ENCODE measurements at regions not wholly inside any gene's neighbourhood (a gene's known extent, or its start where the extent isn't known, plus 50 kb on each side); places are given as distances from the start of the nearest gene placed in this dataset.

DNA sequence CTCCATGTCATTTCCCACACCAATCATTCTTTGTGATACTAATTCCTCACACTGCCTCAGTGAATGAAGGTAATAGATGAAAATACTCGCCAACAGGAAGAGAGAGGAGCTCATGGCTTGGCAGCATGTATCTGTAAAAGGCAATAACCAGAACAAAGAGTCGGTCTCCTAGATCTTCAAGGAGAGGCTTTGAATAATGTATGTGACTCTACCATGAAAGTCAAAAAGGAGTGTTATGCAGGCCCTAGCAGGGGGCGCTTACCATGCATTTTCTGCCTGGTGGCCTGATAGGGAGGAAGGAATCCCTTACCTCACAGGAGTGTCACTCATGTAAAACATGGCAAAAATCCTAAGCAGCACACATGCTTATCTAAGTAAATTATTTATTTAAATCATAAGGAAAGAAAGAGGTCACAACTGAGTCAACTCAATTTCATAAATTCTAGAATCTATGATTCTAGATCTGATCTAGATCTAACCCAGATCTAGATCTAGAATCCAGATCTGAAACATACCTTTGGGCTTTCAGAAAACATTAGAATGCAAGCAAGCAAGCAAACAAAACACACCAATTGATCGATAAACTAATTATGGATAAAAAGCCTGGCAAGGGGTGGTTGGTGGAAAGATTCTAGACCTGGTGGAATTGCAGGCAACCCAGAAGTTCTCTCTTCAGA is 226.3 kb upstream of the KLF6 start:
- Histone ChIP-seq H3K27ac (ENCODE audit: low read depth, low read length) (peak overlapping the region; percentile 50), H3K4me1 (ENCODE audit: control insufficient read depth, insufficient read depth, low read length) (peaks cover 5% of the 10 kb centered on the region; the same call in 1 of the 2 replicates), H3K9ac (ENCODE audit: low read depth, low read length) (no peak overlapping the region), H3K4me3 (ENCODE audit: low read depth, low read length) (no peak overlapping the region), H3K36me3 (ENCODE audit: control insufficient read depth, insufficient read depth, low read length) (no peaks in the 10 kb centered on the region), H3K27me3 (ENCODE audit: control insufficient read depth, insufficient read depth, low read length) (no peaks in the 10 kb centered on the region), H3K9me3 (ENCODE audit: control insufficient read depth, insufficient read depth, low read length) (no peaks in the 10 kb centered on the region)

DNA sequence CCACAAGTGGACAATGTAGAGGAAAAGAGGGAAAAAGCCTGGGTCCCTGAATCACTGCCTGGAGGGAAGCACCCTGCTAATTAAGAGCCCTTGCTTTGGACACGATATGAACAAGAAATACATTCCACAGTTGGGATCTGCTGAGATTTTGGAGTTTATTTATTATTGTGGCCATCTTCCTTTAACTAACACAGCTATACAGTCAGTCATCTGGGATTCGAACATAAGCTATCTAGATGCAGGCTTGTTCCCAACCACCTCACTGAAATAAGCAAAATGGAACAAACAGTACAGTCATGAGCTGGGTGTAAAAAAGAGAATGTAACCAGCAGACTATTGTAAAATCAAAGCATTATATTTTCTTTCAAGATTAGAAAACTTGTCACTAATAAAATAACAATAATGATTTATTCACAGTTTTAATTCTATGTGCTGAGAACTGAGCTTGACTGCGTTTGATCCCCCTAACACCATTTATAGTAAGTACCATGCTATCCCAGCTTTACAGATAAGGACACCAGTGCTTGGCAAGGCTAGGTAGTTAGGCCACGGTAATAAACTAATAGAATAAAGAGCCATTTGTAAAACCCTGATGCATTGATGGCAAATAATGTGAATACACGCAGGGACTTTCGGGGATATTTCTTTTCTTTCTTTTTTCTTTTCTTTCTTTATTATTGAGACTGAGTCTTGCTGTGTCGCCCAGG is 223.8 kb upstream of the KLF6 start:
- Histone ChIP-seq H3K9me3 (ENCODE audit: control insufficient read depth, insufficient read depth, low read length) (no peaks in the 10 kb centered on the region), H3K27ac (ENCODE audit: low read depth, low read length) (no peak overlapping the region), H3K9ac (ENCODE audit: low read depth, low read length) (no peak overlapping the region), H3K4me1 (ENCODE audit: control insufficient read depth, insufficient read depth, low read length) (peaks cover 5% of the 10 kb centered on the region; the same call in 1 of the 2 replicates), H3K4me3 (ENCODE audit: low read depth, low read length) (no peak overlapping the region), H3K27me3 (ENCODE audit: control insufficient read depth, insufficient read depth, low read length) (no peaks in the 10 kb centered on the region), H3K36me3 (ENCODE audit: control insufficient read depth, insufficient read depth, low read length) (no peaks in the 10 kb centered on the region)

GRCh38 chr10:4007771-4008170 is 222.8 kb upstream of the KLF6 start:
- no peaks in the 10 kb centered on the region for H3K9me3 ChIP-seq (ENCODE audit: control insufficient read depth, insufficient read depth, low read length)
- no peaks in the 10 kb centered on the region for H3K27me3 ChIP-seq (ENCODE audit: control insufficient read depth, insufficient read depth, low read length)
- no peak overlapping the region for H3K4me3 ChIP-seq (ENCODE audit: low read depth, low read length)
- peak overlapping the region; percentile 33 for H3K27ac ChIP-seq (ENCODE audit: low read depth, low read length)
- H3K36me3 ChIP-seq (ENCODE audit: control insufficient read depth, insufficient read depth, low read length), result no peaks in the 10 kb centered on the region
- H3K4me1 ChIP-seq (ENCODE audit: control insufficient read depth, insufficient read depth, low read length), result peaks cover 5% of the 10 kb centered on the region; the same call in 1 of the 2 replicates
- no peak overlapping the region for H3K9ac ChIP-seq (ENCODE audit: low read depth, low read length)

GRCh38 chr10:4006858-4007257 is 221.8 kb upstream of the KLF6 start:
- H3K4me3 ChIP-seq (ENCODE audit: low read depth, low read length), result no peak overlapping the region
- no peaks in the 10 kb centered on the region for H3K9me3 ChIP-seq (ENCODE audit: control insufficient read depth, insufficient read depth, low read length)
- peaks cover 5% of the 10 kb centered on the region; the same call in 1 of the 2 replicates for H3K4me1 ChIP-seq (ENCODE audit: control insufficient read depth, insufficient read depth, low read length)
- no peaks in the 10 kb centered on the region for H3K27me3 ChIP-seq (ENCODE audit: control insufficient read depth, insufficient read depth, low read length)
- H3K27ac ChIP-seq (ENCODE audit: low read depth, low read length), result no peak overlapping the region
- no peak overlapping the region for H3K9ac ChIP-seq (ENCODE audit: low read depth, low read length)
- H3K36me3 ChIP-seq (ENCODE audit: control insufficient read depth, insufficient read depth, low read length), result no peaks in the 10 kb centered on the region

DNA sequence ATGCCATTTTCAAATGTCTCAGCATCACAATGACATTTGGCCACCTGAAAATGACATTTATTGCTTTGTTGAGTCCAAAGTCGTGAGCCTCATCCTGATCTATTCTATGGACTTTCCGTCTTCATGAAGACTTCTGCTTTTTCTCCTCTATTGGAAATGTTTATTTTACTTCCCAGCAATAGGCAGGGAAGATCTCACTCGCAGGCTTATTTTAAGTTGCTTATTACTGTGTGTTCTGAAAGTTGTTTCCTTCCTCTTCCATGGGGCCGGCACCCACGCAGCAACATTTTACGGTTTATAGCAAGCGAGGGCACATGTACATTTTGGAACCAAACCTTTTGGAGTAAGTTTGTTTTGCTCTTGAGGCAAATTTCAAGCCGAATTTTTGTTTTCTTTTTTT is 221.0 kb upstream of the KLF6 start:
- Histone ChIP-seq H3K4me1 (ENCODE audit: control insufficient read depth, insufficient read depth, low read length) (peaks cover 4% of the 10 kb centered on the region; the same call in 1 of the 2 replicates), H3K27me3 (ENCODE audit: control insufficient read depth, insufficient read depth, low read length) (no peaks in the 10 kb centered on the region), H3K9me3 (ENCODE audit: control insufficient read depth, insufficient read depth, low read length) (no peaks in the 10 kb centered on the region), H3K4me3 (ENCODE audit: low read depth, low read length) (no peak overlapping the region), H3K36me3 (ENCODE audit: control insufficient read depth, insufficient read depth, low read length) (no peaks in the 10 kb centered on the region), H3K27ac (ENCODE audit: low read depth, low read length) (no peak overlapping the region), H3K9ac (ENCODE audit: low read depth, low read length) (no peak overlapping the region)

- H3K36me3 ChIP-seq (ENCODE audit: control insufficient read depth, insufficient read depth, low read length), result no peaks in the 10 kb centered on the region
- H3K4me3 ChIP-seq (ENCODE audit: low read depth, low read length), result no peak overlapping the region
- no peak overlapping the region for H3K27ac ChIP-seq (ENCODE audit: low read depth, low read length)
- no peak overlapping the region for H3K9ac ChIP-seq (ENCODE audit: low read depth, low read length)
- H3K9me3 ChIP-seq (ENCODE audit: control insufficient read depth, insufficient read depth, low read length), result no peaks in the 10 kb centered on the region
- H3K27me3 ChIP-seq (ENCODE audit: control insufficient read depth, insufficient read depth, low read length), result no peaks in the 10 kb centered on the region
- H3K4me1 ChIP-seq (ENCODE audit: control insufficient read depth, insufficient read depth, low read length), result no peaks in the 10 kb centered on the region
Observed at GRCh38 chr10:4004990-4005389, 220.0 kb upstream of the KLF6 start.

GRCh38 chr10:4004144-4004543 is 219.1 kb upstream of the KLF6 start:
- peaks cover 5% of the 10 kb centered on the region; the same call in 1 of the 2 replicates for H3K9me3 ChIP-seq (ENCODE audit: control insufficient read depth, insufficient read depth, low read length)
- H3K4me3 ChIP-seq (ENCODE audit: low read depth, low read length), result no peak overlapping the region
- H3K36me3 ChIP-seq (ENCODE audit: control insufficient read depth, insufficient read depth, low read length), result no peaks in the 10 kb centered on the region
- no peak overlapping the region for H3K9ac ChIP-seq (ENCODE audit: low read depth, low read length)
- no peak overlapping the region for H3K27ac ChIP-seq (ENCODE audit: low read depth, low read length)
- H3K27me3 ChIP-seq (ENCODE audit: control insufficient read depth, insufficient read depth, low read length), result no peaks in the 10 kb centered on the region
- H3K4me1 ChIP-seq (ENCODE audit: control insufficient read depth, insufficient read depth, low read length), result no peaks in the 10 kb centered on the region

DNA sequence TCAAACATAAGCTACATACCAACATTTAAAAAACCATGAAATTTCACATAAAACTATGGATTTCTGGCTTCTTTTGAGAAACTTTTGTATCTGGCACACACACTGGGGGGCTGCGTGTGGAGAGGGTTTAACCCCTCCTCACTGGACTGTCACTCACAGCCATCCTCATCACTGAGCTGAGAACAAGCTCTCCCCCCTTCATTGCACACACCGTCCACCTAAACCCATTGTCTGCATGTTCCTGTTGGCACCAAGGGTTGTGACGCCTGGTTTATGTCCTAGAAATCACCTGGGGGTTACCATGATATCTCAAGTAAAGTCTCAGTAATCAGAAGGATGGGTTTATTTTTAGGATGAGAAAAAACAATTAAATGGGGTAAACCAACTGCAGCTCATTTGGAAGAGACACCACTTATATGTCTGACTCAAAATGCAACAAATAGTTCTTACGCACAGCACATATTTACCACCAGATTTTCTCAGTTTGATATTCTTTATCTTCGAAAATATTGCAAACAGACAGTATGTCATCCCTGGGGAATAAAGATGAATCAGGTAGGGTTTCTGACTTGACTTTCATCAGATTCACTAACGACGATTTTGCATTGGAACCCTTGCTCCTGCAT is 218.5 kb upstream of the KLF6 start:
- Histone ChIP-seq H3K9me3 (ENCODE audit: control insufficient read depth, insufficient read depth, low read length) (peaks cover 5% of the 10 kb centered on the region; the same call in 1 of the 2 replicates), H3K4me3 (ENCODE audit: low read depth, low read length) (no peak overlapping the region), H3K27me3 (ENCODE audit: control insufficient read depth, insufficient read depth, low read length) (no peaks in the 10 kb centered on the region), H3K27ac (ENCODE audit: low read depth, low read length) (no peak overlapping the region), H3K9ac (ENCODE audit: low read depth, low read length) (no peak overlapping the region), H3K4me1 (ENCODE audit: control insufficient read depth, insufficient read depth, low read length) (no peaks in the 10 kb centered on the region), H3K36me3 (ENCODE audit: control insufficient read depth, insufficient read depth, low read length) (no peaks in the 10 kb centered on the region)

DNA sequence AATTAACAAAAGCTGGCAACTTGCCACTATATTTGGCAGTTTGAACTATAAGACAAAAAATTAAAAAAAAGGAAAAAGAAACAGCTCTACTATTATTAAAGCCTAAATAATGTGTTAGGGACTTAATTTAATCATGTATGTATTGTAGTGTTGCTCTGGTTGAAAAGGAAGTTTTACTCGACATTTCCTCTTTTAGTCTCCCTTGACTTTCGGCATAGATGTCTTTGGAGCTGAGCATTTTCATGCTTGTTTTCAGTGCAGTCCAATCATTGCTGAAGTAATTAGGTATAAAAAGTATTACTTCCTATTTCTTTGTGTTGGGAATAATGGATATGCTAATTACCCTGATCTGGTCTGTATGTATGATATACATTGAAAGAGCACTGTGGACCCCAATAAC is 216.8 kb upstream of the KLF6 start:
- H3K27me3 ChIP-seq (ENCODE audit: control insufficient read depth, insufficient read depth, low read length), result no peaks in the 10 kb centered on the region
- peaks cover 5% of the 10 kb centered on the region; the same call in 1 of the 2 replicates for H3K9me3 ChIP-seq (ENCODE audit: control insufficient read depth, insufficient read depth, low read length)
- no peaks in the 10 kb centered on the region for H3K36me3 ChIP-seq (ENCODE audit: control insufficient read depth, insufficient read depth, low read length)
- H3K4me1 ChIP-seq (ENCODE audit: control insufficient read depth, insufficient read depth, low read length), result no peaks in the 10 kb centered on the region
- no peak overlapping the region for H3K4me3 ChIP-seq (ENCODE audit: low read depth, low read length)
- no peak overlapping the region for H3K27ac ChIP-seq (ENCODE audit: low read depth, low read length)
- no peak overlapping the region for H3K9ac ChIP-seq (ENCODE audit: low read depth, low read length)

GRCh38 chr10:3999642-4000041 is 214.6 kb upstream of the KLF6 start:
- Histone ChIP-seq H3K9ac (ENCODE audit: low read depth, low read length) (no peak overlapping the region), H3K36me3 (ENCODE audit: control insufficient read depth, insufficient read depth, low read length) (no peaks in the 10 kb centered on the region), H3K4me1 (ENCODE audit: control insufficient read depth, insufficient read depth, low read length) (no peaks in the 10 kb centered on the region), H3K9me3 (ENCODE audit: control insufficient read depth, insufficient read depth, low read length) (peaks cover 5% of the 10 kb centered on the region; the same call in 1 of the 2 replicates), H3K4me3 (ENCODE audit: low read depth, low read length) (no peak overlapping the region), H3K27ac (ENCODE audit: low read depth, low read length) (no peak overlapping the region), H3K27me3 (ENCODE audit: control insufficient read depth, insufficient read depth, low read length) (no peaks in the 10 kb centered on the region)

DNA sequence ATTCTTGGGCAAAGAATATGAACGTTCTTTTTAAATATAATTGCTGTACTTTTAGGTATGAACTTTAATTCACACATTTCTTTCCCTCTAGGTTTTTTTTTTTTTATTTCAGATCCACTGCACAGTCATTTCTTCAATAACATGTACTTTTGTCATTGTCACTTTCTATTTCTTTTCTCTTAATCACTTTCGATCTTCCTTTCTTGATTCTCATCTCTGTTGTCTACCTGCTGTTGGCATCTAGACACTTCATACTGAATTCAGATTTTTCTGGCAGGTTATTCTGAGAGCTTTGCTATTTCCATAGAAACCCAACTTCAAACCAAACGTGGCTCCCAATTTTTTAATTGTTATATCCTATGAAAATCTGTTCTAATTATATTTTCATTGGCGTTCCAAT is 211.7 kb upstream of the KLF6 start:
- Histone ChIP-seq H3K36me3 (ENCODE audit: control insufficient read depth, insufficient read depth, low read length) (no peaks in the 10 kb centered on the region), H3K4me3 (ENCODE audit: low read depth, low read length) (no peak overlapping the region), H3K27me3 (ENCODE audit: control insufficient read depth, insufficient read depth, low read length) (no peaks in the 10 kb centered on the region), H3K4me1 (ENCODE audit: control insufficient read depth, insufficient read depth, low read length) (no peaks in the 10 kb centered on the region), H3K9me3 (ENCODE audit: control insufficient read depth, insufficient read depth, low read length) (peaks cover 5% of the 10 kb centered on the region; the same call in 1 of the 2 replicates), H3K9ac (ENCODE audit: low read depth, low read length) (no peak overlapping the region), H3K27ac (ENCODE audit: low read depth, low read length) (no peak overlapping the region)

Data from HUES48 (cell line).